Peyer's patch (tissue), 4 donors: ENCODE measurements at regions not wholly inside any gene's neighbourhood (a gene's known extent, or its start where the extent isn't known, plus 50 kb on each side); places are given as distances from the start of the nearest gene placed in this dataset.

Source experiments
- POLR2A ChIP-seq, 2 donors: fragments of 450-650 bp; IDR thresholded peaks; one replicate each; pipeline ENCODE4 v1.5.1; 2017; ENCODE audit warnings: antibody characterized with exemption in 2 of 2, mild to moderate bottlenecking in 2 of 2, moderate library complexity in 2 of 2
- TF ChIP-seq, protein P1 (sequence below), 6 experiments: fragments of 450-650 bp in 4 of 6; fragments of 200-600 bp in 2 of 6; sonication (generic) in 1 of 6; IDR thresholded peaks; one replicate each; pipeline ENCODE4 v1.5.1; 2017 to 2019; ENCODE audit warnings: antibody characterized with exemption in 6 of 6, mild to moderate bottlenecking in 3 of 6, moderate library complexity in 1 of 6

DNA sequence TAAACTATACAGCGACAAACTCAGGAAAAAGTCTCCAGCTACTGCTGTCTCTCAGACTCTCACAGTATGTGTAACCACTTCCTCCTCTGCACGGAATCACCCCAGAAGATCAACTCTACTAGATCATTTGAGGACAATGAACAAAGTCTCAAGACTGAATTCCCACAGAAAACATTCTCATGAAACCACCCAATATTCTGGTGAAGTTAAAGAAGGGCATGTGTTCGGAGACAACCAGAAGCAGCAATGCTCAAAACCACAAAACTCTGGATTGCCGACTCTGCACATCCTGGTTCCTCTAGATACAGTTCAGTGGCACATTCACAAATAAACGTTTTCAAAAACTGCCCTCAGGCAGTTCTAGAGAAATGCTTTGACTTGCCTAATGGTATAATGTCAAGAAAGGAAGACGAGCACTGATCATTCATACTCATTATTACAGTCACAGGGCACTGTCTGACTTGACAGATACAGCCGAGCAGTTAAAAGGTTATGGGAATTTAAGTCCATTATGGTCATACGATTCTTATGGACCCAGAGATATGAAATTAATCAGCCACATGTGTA, 91.9 kb upstream of the STK17B start:
- TF ChIP-seq, protein P1, sequence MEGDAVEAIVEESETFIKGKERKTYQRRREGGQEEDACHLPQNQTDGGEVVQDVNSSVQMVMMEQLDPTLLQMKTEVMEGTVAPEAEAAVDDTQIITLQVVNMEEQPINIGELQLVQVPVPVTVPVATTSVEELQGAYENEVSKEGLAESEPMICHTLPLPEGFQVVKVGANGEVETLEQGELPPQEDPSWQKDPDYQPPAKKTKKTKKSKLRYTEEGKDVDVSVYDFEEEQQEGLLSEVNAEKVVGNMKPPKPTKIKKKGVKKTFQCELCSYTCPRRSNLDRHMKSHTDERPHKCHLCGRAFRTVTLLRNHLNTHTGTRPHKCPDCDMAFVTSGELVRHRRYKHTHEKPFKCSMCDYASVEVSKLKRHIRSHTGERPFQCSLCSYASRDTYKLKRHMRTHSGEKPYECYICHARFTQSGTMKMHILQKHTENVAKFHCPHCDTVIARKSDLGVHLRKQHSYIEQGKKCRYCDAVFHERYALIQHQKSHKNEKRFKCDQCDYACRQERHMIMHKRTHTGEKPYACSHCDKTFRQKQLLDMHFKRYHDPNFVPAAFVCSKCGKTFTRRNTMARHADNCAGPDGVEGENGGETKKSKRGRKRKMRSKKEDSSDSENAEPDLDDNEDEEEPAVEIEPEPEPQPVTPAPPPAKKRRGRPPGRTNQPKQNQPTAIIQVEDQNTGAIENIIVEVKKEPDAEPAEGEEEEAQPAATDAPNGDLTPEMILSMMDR (IDR thresholded peaks at IDR 0.05), result no peak
- no peak for TF ChIP-seq POLR2A (IDR thresholded peaks at IDR 0.05)
